Stimulated activated CD4-positive, alpha-beta T cell treated with anti-CD3 and anti-CD28 coated beads, Interleukin-2, amount 100 ng/mL, for 4 hours (primary cell): ENCODE measurements at regions not wholly inside any gene's neighbourhood (a gene's known extent, or its start where the extent isn't known, plus 50 kb on each side); places are given as distances from the start of the nearest gene placed in this dataset.
"Not testable (repeated sequence)": the region's sequence is repeated elsewhere in the genome, so short reads cannot be mapped to it uniquely, and the experiment has no call there.

ENCODE experiments used
- DNase-seq: peaks from one replicate; pipeline ENCODE4 v3.0.0-alpha.2; 2020; ENCODE audit warnings: low read depth

DNA sequence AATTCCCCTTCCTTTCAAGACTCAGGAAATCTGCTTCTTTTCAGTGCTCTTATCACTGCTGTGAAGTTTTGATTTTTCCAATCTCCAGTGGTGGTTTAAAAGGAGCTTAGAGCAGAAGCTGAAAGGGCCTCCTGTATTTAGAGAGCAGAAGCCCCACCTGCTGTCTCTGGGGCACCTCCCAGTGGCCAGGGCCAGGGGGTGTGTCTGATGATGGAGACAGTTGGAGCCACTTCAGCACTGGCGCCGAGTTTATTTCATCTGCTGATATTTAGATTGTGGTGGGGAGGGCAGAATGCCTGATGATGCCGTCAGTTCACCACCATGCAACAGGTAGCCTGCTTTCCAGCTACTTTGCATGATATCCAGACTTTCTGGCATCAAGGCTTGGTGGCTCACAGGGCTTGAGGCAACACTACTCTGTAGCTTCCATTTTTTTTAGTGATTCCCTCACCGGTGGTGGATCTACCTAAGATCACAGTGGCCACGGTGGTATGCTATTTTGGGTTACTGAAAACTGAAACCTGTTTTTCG, 371.9 kb downstream of the KCNRG start:
- peak; percentile 13 for DNase-seq

DNA sequence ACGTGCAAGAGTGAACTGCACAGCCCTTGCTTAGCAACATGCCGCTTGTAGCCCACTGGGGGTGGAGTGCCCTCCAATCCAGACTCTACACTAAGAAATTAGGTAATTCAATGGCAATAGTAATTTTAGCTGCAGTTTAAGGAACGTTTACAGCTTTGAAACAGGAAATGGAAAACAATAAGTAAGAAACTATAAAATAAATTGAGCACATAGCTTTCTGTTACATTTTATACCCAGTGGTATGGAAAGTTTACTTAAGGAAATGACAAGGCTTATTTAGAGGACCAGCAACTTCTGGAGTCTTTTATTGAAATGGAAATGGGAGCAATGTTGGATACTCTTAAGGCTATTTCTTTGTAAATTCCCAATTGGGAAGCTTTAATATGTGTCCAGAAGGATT, 373.2 kb downstream of the KCNRG start:
- no peak for DNase-seq

DNA sequence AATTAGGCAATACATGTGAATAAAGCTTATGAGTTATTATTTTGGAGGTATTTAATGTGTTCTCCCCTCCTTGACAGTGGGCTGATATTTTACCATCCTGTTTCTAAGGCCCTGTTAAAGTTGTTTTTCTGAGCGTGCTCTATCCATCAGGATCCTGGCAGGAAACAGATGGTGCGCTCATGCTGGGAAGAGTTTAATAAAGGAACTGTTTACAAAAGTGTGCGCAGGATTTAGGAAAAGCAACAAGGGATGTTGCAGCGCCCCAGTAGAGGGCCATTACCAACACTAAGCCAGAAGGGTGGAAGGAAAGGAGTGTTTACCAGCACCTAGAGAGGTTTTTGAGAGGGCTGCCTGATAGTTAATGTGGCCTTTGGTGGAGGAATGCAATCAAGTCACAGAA, 374.5 kb downstream of the KCNRG start:
- DNase-seq, result no peak

DNA sequence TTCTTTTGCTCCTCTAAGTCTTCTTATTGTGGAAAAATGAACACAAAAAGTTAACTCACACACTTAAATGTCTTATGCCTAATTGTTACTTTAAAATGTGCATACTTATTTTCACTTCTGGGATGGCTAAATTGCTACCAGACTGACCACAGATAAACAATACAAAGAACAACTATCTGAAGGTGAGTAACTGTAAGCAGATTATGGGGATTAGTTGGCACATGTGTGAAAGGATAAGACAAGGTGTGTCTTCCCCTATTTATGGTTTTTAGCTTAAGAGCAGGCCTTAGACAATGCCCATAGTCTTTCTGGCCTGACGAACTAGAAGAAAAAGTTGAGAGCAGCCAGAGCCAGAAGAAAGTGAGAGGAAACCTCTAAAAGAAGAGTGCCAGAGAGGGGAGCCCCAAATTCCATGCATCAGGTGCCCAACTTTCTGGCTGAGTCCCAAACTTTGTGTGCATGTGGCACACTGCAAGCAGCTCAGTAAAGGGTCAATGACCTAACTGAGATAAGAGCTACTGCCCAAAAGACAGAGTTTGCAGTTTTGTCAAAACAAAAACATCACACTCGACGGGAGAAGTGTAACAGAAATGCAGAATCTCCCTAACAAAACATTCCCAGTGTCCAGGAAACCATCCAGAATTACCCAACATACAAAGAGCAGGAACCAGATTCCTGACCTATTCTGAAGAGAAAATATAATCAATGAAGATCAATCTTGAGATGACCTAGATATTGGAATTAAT, 375.4 kb downstream of the KCNRG start:
- no peak for DNase-seq

DNA sequence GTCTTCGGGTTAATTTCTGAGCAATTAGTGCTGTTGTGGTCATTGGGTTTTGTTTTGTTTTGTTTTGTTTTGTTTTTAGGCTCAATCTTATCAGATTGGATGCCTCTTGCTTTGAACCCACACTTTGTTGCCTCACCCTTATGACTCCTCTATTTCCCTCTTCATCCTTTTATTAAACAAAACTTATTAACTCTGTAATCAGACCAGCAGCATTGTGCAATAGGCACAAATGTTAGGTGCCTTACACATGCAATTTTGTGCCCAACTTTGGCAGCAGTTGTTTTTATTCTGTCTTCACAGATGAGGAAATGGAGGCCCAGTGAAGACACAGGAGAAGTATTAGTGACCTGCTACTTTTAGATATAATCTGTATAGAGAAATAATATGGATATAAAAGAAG, 377.7 kb downstream of the KCNRG start:
- no peak for DNase-seq

DNA sequence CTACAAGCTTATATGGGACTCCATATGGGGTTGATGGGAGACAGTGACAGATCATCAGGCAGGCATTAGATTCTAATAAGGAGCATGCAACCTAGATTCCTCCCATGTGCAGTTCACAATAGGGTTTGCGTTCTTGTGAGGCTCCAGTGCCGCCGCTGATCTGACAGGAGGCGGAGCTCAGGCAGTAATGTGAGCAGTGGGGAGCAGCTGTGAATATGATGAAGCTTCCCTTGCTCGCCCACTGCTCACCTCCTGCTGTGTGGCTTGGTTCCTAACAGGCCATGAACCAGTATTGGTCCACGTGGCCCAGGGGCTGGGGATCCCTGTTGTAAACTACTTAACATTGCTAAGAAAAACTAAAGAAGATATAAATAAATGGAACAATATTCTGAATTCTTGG, 378.4 kb downstream of the KCNRG start:
- no peak for DNase-seq

DNA sequence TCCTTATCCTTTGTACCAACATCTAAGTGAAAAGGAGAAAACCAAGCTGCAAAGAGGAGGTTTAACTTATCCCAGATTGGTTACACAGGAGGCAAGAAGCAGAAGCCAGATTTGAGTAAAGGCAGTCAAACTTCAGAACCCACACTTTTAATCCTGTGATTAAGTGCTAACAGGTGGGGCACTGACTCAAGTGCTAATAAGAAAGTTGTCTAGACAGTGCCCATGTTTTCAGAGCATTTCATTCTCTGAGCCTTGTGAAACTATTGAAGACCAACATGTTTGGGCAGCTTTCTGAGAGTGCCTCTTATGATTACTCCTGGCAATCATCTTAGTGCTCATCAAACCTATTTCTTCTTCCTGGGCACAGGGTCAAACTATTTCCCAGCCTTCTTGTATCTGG, 380.8 kb downstream of the KCNRG start:
- DNase-seq, result no peak

DNA sequence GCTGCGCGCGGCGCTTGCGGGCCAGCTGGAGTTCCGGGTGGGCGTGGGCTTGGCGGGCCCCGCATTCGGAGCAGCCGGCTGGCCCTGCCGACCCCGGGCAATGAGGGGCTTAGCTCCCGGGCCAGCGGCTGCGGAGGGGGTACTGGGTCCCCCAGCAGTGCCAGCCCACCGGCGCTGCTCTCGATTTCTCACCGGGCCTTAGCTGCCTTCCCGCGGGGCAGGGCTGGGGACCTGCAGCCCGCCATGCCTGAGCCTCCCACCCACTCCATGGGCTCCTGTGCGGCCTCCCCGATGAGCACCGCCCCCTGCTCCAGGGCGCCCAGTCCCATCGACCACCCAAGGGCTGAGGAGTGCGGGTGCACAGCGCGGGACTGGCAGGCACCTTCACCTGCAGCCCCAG, 381.4 kb downstream of the KCNRG start:
- not testable (repeated sequence) for DNase-seq

DNA sequence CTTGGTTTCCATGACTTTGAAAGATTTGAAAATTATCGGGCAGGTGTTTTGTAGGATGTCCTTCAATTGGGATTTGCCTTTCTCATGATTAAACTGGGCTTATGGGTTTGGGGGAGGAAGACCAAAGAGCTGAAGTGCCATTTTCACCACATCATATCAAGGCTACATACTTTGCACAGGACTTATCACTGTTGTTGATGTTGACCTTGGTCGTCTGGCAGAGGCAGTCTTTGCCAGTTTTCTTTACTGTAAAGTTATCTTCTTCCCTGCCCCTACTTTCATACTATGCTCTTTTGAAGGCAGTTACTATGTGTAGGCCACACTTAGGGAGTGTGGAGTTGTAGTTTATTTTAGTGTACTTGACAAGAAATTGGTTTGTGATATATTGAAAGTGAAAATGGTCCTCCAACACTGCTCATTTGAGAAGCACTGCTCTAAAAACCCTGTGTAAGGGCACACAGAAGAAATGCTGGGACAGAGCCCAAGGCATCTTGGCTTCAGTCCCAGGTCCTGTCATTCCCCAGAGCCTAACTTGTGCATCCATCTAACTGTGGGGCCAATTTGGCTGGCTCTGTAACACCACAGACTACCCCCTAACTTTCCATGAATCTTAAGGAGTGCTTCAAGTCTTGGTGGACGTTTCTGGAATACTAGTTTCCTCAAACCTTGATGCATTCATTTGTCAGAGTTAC, 384.9 kb downstream of the KCNRG start:
- no peak for DNase-seq

DNA sequence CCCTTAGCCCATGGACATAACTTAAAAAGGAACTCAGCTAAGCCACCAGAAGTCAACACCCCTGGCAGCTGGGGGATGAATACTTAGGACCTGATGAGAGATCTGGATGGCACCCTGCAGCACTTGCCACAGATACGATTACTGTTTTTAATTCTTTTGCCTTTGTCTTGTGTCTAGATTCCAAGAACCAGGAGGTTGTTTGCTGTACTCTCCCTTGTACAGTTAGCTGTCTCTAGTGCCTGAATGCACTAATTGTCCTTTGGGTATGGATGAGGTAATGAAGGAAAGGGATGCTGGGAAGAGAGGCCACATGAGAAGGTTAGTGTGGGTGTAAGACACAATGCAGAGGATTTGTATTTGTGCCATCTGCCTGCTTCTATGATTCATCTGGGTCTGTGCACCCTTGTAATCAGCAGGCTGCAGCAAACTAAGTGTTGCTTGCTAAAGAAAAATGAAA, 385.8 kb downstream of the KCNRG start:
- DNase-seq, result no peak

DNA sequence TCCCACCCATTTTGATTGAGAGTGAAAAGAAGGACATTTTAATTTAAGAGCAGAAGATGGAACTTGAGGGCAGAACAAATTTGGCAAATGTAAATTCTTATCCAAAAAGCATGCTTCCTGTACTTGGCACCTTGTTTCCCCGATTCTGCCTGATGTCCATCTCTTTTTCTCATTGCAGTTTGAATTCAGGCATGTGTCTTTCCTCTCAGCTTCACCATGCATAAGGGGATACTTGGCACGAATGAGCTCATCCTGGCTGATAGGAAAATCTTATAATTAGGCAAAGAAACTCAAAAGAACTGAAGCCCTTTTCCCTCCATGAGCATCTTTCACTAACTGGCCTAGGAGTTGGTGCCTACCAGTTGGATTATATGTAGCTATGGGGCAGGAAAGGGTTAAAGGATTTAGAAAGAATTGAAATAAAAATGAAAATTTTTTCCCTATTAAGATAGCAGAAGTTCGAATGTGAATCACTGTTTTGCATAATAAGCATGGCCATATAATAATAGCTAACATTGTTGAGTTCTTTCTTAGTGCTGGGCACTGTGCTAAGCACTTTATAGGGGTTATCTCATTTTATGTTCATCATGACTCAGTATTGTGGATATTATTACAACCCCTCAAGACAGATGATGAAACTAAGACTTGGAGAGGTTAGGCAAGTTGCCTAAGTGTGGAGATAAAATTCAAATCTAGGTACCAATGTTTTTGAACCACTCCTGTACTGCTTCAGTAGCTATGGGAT, 386.6 kb downstream of the KCNRG start:
- no peak for DNase-seq

DNA sequence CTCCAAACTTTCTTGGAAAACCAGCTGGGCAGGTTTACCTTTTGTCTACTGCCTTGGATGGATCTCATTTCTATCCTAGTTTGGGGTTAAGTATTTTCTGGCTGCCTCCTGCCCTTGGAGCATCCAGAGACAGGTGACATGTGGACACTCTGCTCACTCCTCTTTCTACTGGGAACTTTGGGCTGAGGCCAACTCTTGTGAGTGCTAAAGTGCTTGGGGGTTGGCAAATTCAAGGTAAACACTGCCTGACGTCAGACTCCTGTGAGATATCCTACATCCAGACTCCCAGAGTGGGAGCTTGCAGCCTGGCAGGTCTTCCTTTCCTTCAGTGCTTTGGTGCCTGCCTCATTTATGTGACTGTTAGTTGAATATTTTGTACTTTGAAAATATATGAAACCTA, 388.1 kb downstream of the KCNRG start:
- no peak for DNase-seq

DNA sequence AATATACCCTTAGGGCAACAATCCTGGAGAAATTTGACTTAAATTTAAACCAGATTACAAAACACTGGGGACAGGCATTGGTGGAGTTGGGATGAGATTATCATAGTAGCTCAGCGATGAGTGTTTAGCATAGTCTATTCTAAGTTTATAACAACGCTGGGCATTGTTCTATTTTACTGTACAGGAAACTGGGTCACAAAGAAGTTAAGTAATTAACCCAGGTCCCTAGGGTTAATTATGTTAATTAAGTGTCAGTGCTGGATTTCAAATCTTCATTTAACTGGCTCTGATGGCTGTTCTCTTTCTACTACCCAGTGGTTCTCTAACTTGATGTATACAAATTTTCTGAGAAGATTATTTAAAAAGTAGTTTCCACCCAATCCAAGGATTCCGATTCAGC, 388.9 kb downstream of the KCNRG start:
- DNase-seq, result no peak

DNA sequence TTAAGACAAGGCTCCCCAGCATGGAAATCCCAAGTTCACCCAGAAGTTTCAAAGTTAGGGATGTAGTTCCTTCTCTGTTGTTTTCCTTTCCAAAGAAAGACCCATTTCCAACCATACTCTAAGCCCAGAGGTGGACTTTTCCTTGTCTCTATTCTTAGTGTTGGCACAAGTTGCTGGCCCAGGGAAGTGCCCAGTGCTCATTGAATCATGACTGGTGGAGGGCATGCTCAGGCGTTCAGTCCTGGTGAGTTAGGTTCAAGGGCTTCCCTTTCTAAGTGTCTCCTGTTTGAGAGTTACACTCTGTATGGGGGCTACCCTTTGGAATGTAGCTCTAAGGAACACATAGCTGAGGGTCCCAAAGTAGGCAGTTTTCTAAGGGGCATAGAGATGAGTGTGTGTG, 389.5 kb downstream of the KCNRG start:
- DNase-seq, result no peak

DNA sequence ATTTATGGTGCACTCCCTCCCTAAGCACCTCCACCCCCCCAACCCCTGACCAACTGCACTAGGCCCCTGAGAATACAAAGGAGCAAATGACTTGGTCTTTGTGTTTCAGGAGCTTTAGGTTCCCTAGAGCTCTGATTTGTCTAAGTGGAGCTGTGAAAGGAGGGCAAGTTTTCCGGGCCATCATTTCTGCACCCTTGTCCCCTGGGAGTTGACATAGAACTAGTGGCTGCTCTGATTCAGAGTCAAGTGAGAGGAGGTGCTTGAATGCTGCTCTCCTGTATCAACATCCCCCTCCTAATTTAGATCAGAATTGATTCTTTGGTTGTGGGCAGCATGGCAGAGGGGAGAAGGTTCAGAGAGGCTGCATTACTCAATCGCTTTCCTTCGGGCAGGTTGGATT, 391.6 kb downstream of the KCNRG start:
- no peak for DNase-seq

DNA sequence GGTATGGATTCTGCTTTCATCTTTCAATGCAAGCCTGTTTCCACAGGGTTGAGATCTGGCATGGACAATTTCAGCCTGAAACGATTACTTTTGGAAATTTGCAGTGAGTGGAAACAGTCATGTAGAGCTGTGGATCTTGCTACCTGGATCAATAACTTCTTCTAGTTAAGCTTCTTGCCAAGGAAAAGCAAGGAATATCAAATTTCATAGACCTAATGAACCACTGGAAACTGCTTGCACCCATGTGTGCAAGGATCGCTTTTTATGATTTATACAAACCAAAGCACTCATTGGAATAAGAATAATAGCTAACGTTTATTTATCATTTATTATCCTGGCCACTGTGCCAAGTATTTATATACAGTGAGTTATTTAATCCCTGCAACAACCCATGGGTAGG, 392.8 kb downstream of the KCNRG start:
- DNase-seq, result no peak

DNA sequence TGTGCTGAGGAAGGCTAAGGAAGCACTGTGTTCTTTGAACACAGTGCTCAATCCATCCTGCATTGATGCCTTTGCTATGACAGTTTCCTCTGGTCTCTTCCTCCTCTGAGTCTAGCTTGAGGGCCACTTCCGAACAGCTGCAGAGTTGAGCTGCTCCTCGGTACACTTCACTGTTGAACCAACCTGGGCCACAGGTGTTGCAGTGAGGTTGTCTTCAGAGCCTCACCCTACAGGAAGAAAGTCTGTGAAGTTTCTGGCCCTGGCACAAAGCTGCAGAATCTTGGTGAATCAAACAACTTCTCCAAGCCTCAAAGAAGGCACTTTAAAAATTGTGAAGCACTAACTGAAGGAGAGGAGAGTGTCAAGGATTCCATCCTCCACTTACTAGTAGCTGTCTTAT, 394.0 kb downstream of the KCNRG start:
- no peak for DNase-seq

DNA sequence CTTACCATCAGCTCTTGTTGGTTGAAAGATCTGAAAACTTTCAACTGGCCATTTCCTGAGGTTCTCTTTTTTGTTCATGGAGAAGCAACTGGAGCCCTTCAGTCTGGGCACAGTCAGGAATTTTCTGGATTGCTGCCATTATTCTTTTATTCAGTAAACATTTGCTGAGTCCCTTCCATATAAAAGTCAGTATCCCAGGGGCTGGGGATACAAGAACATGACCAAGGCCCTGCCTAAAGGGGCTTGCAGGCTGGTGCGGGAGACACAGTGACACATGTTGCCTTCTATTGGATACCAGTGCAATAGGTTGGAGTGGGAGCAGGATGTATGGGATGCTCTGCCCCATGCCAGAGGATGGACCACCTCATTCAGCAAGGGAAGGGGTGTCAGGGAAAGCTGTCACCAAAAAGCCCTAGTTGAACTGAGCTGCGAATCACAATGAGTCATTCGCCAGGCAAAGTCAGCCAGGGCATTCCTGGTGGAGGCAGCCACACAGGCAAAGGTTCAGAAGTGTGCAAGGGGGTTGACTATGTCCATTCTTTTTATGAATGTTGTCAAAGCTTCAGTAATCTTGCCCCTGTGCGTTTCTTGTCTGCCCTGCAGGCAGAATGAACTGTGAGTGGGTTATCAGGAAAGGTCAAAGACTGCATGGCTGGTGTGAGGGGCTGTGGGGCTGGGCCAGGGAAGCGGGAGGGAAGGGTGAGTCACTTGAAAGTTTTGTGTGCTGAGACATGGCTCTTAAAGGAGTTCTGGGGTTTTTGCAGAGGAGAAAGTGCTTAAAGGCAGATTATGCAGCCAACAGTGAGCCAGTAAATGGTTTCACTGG, 395.9 kb downstream of the KCNRG start:
- DNase-seq, result no peak

DNA sequence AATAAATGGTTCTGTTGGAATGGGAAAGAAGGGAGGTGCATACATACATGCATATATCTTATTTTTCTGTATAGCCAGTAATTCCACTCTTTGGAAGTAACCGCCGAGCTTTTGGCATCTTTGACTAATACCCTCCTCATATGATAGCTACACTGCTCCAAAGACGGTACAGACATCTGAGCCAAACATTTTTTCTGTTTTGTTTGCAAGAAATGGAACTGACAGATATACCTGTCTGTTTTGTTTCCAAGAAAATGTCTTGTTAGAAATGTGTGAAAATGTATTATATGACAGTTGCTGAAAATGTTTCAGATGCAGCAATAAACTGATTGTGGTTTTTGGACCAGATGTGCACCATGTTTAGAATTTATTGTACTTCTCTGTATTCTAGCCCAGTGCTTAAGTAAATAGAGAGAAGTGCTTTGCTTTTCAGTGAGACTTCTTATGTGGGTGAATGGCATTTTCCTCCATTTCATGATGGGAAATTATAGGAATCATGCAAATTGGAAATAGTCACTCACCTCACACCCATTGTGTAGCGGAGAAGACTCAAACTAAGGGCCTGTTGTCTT, 396.9 kb downstream of the KCNRG start:
- DNase-seq, result no peak

DNA sequence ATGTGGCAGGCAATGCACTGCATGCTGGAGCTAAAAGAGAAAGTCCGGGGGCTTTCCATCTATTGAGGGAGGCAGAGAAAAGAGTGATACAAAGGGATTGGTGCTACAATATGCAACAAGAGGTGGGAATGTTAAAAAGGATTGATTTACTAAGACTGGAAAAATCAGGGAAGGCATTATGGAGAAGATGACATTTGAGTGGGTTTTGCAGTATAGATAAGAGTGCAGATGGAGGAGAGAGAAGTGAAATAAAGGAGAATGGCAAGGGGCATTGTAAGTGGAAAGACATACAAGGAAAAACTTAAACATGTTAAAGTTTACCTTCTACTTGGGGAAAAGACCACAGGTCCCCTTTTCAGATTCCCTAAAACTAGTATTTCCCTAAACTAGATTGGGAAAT, 399.4 kb downstream of the KCNRG start:
- no peak for DNase-seq

DNA sequence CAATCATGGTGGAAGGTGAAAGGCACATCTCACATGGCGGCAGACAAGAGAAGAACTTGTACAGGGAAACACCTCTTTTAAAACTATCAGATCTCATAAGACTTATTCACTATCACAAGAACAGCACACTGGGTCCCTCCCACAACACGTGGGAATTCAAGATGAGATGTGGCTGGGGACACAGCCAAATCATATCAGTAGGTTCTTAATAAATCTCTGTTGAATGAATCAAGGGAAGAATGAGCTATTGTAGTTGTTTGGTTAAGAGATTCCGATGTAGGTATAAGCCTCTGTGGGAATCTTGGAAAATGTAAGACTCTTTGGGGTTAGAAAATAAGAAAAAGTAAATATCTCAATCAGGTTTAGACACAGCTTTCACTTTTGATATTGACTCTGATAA, 400.2 kb downstream of the KCNRG start:
- DNase-seq, result no peak

DNA sequence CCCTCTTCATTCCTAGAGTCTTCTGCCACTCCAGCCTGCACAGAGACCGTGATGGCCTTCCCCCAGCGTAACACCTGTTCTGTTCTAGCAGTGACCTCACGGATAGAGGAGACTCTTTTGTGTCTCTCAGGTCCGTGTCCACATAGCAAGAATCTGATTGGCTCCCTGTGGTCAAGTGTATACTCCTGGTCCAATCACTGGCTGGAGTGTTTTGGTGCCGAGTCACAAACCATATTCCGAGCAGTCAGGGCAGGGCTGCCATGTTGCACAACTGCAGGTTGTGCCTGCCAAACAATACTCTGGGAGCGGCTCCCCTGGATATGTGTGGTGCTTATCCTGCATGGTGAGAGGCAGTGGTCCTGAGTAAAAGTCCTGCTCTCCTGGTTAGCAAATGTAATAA, 402.4 kb downstream of the KCNRG start:
- no peak for DNase-seq
